ENCODE measurements at regions not wholly inside any gene's neighbourhood (a gene's known extent, or its start where the extent isn't known, plus 50 kb on each side); places are given as distances from the start of the nearest gene placed in this dataset.

- no peak for DNase-seq (ENCODE audit: low read depth, low spot score)
These were observed 143.5 kb downstream of the CHIC2 start for GRCh38 chr4:53920883-53921282.

- DNase-seq (ENCODE audit: low read depth, low spot score) = no peak
These were observed 144.3 kb downstream of the CHIC2 start for GRCh38 chr4:53920116-53920515.

GRCh38 chr4:53919535-53919934 is 144.9 kb downstream of the CHIC2 start:
- no peak for DNase-seq (ENCODE audit: low read depth, low spot score)

- DNase-seq (ENCODE audit: low read depth, low spot score) = no peak
These were observed 146.7 kb downstream of the CHIC2 start for GRCh38 chr4:53917729-53918128.

GRCh38 chr4:53916431-53916889 is 147.9 kb downstream of the CHIC2 start:
- no peak for DNase-seq (ENCODE audit: low read depth, low spot score)

- DNase-seq (ENCODE audit: low read depth, low spot score) = no peak
These were observed 149.9 kb downstream of the CHIC2 start for GRCh38 chr4:53914313-53915016.

GRCh38 chr4:53913771-53914170 is 150.6 kb downstream of the CHIC2 start:
- DNase-seq (ENCODE audit: low read depth, low spot score) = no peak

GRCh38 chr4:53912766-53913497 is 151.5 kb downstream of the CHIC2 start:
- DNase-seq (ENCODE audit: low read depth, low spot score) = no peak

- no peak for DNase-seq (ENCODE audit: low read depth, low spot score)
These were observed 155.7 kb downstream of the CHIC2 start for GRCh38 chr4:53908661-53909078.

- DNase-seq (ENCODE audit: low read depth, low spot score) = no peak
These were observed 156.6 kb downstream of the CHIC2 start for GRCh38 chr4:53907772-53908171.

- no peak for DNase-seq (ENCODE audit: low read depth, low spot score)
These were observed 157.7 kb downstream of the CHIC2 start for GRCh38 chr4:53906606-53907190.

GRCh38 chr4:53905941-53906377 is 158.4 kb downstream of the CHIC2 start:
- no peak for DNase-seq (ENCODE audit: low read depth, low spot score)

- no peak for DNase-seq (ENCODE audit: low read depth, low spot score)
These were observed 159.0 kb downstream of the CHIC2 start for GRCh38 chr4:53905276-53905940.

GRCh38 chr4:53902786-53903185 is 161.6 kb downstream of the CHIC2 start:
- no peak for DNase-seq (ENCODE audit: low read depth, low spot score)

GRCh38 chr4:53900271-53900649 is 164.1 kb downstream of the CHIC2 start:
- no peak for DNase-seq (ENCODE audit: low read depth, low spot score)

- DNase-seq (ENCODE audit: low read depth, low spot score) = peak; percentile 67
These were observed 164.7 kb downstream of the CHIC2 start for GRCh38 chr4:53899586-53900270.

GRCh38 chr4:53895137-53895536 is 169.3 kb downstream of the CHIC2 start:
- no peak for DNase-seq (ENCODE audit: low read depth, low spot score)

GRCh38 chr4:53890461-53890860 is 173.9 kb downstream of the CHIC2 start:
- no peak for DNase-seq (ENCODE audit: low read depth, low spot score)

- DNase-seq (ENCODE audit: low read depth, low spot score) = no peak
These were observed 174.9 kb downstream of the CHIC2 start for GRCh38 chr4:53889326-53890055.

GRCh38 chr4:53886090-53886489 is 178.3 kb downstream of the CHIC2 start:
- DNase-seq (ENCODE audit: low read depth, low spot score) = no peak

- DNase-seq (ENCODE audit: low read depth, low spot score) = no peak
These were observed 178.7 kb downstream of the CHIC2 start for GRCh38 chr4:53885668-53886067.

Measured in smooth muscle cell of the brain vasculature (primary cell).